WERI-Rb-1 (cell line): ENCODE measurements at regions not wholly inside any gene's neighbourhood (a gene's known extent, or its start where the extent isn't known, plus 50 kb on each side); places are given as distances from the start of the nearest gene placed in this dataset.

Experiments
- DNase-seq: peaks from one replicate; pipeline ENCODE4 v3.0.0-alpha.2; 2020
- H3K27ac ChIP-seq: fragments of 250-450 bp; sonication (Bioruptor Pico); 2 replicates; pipeline ENCODE4 v1.5.1; 2020; ENCODE audit warnings: mild to moderate bottlenecking, moderate library complexity
- H3K27me3 ChIP-seq: fragments of 250-450 bp; sonication (Bioruptor Pico); 2 replicates; pipeline ENCODE4 v1.5.1; 2021; ENCODE audit warnings: mild to moderate bottlenecking, low read depth, moderate library complexity; ENCODE audit not compliant: insufficient read depth, severe bottlenecking
- H3K36me3 ChIP-seq: fragments of 250-450 bp; sonication (Bioruptor Pico); 2 replicates; pipeline ENCODE4 v1.5.1; 2020; ENCODE audit warnings: mild to moderate bottlenecking, moderate library complexity
- H3K4me3 ChIP-seq: 2 replicates; pipeline ENCODE4 v1.5.1; 2011; ENCODE audit warnings: low read depth, mild to moderate bottlenecking, control low read depth, low read length
- H3K9me3 ChIP-seq: fragments of 250-450 bp; sonication (Bioruptor Pico); 2 replicates; pipeline ENCODE4 v1.5.1; 2021; ENCODE audit warnings: mild to moderate bottlenecking, moderate library complexity; ENCODE audit not compliant: severe bottlenecking
- TF ChIP-seq, protein P1 (sequence below): IDR thresholded peaks from 2 replicates; pipeline ENCODE4 v1.5.1; 2011; ENCODE audit warnings: low read depth, mild to moderate bottlenecking, control low read depth, inconsistent platforms, low read length

GRCh38 chr7:48992816-48993215 lies 68.5 kb downstream of the CDC14C start:
- H3K27ac ChIP-seq = no peak overlapping the region
- DNase-seq = no peak
- H3K36me3 ChIP-seq = no peaks in the 10 kb centered on the region
- no peak overlapping the region for H3K4me3 ChIP-seq
- H3K27me3 ChIP-seq = no peaks in the 10 kb centered on the region
- TF ChIP-seq, protein P1, sequence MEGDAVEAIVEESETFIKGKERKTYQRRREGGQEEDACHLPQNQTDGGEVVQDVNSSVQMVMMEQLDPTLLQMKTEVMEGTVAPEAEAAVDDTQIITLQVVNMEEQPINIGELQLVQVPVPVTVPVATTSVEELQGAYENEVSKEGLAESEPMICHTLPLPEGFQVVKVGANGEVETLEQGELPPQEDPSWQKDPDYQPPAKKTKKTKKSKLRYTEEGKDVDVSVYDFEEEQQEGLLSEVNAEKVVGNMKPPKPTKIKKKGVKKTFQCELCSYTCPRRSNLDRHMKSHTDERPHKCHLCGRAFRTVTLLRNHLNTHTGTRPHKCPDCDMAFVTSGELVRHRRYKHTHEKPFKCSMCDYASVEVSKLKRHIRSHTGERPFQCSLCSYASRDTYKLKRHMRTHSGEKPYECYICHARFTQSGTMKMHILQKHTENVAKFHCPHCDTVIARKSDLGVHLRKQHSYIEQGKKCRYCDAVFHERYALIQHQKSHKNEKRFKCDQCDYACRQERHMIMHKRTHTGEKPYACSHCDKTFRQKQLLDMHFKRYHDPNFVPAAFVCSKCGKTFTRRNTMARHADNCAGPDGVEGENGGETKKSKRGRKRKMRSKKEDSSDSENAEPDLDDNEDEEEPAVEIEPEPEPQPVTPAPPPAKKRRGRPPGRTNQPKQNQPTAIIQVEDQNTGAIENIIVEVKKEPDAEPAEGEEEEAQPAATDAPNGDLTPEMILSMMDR = no peak
- no peaks in the 10 kb centered on the region for H3K9me3 ChIP-seq

DNA sequence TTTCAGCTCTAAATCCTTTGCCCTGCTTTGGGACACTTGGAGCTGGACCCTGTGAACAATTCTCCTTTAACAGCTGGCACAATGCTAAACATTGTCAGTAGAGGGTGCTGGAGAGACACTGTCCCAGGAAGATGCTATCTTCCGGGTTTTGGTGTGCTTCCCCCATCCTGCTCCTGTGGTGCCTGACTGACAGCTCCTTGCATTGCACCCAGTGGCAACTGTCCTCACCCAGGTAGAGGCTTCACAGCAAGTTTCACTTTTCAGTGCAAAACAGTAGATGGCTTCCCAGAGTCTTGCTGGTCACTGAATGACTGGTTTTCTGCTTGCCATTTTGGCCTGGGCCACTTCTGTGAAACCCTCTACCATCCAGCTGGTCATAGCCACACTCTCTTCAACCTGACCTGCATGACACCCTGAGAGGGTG lies 77.3 kb downstream of the CDC14C start:
- Histone ChIP-seq H3K27me3 (no peaks in the 10 kb centered on the region), H3K27ac (no peak overlapping the region), H3K4me3 (no peak overlapping the region), H3K36me3 (no peaks in the 10 kb centered on the region), H3K9me3 (no peaks in the 10 kb centered on the region)
- TF ChIP-seq, protein P1 = peak; percentile 86
- DNase-seq = peak; percentile 75

DNA sequence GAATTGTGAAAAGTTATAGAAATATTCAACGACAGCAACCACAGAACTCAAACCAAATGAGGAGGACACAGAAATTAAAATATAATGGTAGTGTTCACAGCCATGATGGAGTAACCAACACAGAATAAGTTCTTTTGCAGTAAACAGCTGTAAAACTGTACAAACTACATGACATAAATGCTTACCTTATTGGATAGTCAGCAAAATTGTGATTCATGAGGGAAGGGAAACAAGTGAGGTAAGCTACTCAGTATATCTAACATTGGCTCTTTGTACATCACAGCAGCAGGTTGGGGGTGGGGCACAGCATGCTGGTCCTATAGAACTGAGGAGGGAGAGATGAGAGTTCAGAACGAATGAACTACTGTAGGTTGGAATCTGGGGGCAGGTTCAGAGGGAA lies 86.4 kb downstream of the CDC14C start:
- Histone ChIP-seq H3K4me3 (no peak overlapping the region), H3K27me3 (no peaks in the 10 kb centered on the region), H3K36me3 (no peaks in the 10 kb centered on the region), H3K27ac (no peak overlapping the region), H3K9me3 (no peaks in the 10 kb centered on the region)
- no peak for DNase-seq
- TF ChIP-seq, protein P1 = no peak

DNA sequence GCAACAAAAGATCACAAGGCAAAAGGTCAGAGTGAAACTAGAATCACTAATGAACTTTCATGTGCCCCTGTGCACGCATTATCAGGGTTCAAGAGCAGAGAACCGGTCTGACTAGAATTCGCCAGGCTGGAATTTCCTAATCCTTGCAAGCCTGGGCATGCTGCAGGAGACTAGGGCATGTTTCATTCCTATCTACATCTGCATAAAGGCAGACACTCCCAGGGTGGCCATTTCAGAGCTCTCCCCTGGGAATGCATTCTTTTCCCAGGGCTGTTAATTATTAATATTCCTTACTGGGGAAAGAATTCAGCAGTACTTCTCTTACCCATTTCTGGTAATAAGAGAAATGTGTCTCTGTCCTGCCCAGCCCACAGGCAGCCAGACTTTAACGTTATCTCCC lies 90.5 kb downstream of the CDC14C start:
- no peaks in the 10 kb centered on the region for H3K36me3 ChIP-seq
- TF ChIP-seq, protein P1 = no peak

DNA sequence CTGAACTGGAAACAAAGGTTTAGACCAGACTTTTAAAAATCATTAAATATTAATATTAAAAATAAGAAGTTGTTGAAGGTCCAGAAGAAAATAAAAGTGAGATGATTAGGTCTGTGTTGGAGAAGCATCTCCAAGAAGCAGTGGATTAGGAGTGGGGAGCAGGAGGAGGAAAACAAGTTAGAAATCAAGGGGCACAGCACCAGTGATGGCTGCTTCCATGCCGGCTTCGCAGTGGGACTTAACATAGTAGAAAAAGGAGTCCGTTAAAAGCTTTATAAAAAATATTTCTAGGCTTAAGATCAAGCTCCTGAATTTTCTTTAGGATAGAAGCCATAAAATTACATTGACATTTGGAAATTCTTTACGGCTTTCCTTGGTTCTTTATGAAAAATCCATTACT lies 95.8 kb downstream of the CDC14C start:
- no peak overlapping the region for H3K4me3 ChIP-seq
- no peak overlapping the region for H3K27ac ChIP-seq
- no peaks in the 10 kb centered on the region for H3K36me3 ChIP-seq
- DNase-seq = no peak
- TF ChIP-seq, protein P1 = no peak
- H3K27me3 ChIP-seq = no peaks in the 10 kb centered on the region
- H3K9me3 ChIP-seq = no peaks in the 10 kb centered on the region

More for the DNA sequence above, 90.5 kb downstream of the CDC14C start:
- DNase-seq = no peak
- Histone ChIP-seq H3K9me3 (no peaks in the 10 kb centered on the region), H3K4me3 (no peak overlapping the region), H3K27me3 (no peaks in the 10 kb centered on the region), H3K27ac (no peak overlapping the region)

DNA sequence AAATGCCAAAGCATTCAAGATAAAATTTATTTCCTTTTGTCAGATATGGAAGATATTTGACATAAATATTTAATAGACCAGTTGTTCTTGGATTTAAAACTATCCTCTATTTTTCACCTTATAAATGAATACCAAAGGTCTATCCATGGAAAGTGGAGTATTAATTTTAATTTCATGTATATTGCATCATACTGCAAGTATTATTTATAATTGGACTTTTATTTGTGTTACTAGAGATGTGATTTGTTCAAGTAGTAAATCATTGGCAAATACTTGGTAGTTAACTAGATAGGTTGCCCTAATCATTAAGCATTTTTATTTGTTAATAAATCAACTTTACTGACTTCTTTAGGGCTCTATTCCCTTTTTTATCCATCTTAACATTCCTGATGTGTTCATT lies 98.1 kb downstream of the CDC14C start:
- Histone ChIP-seq H3K9me3 (no peaks in the 10 kb centered on the region), H3K36me3 (no peaks in the 10 kb centered on the region), H3K27me3 (no peaks in the 10 kb centered on the region), H3K27ac (no peak overlapping the region), H3K4me3 (no peak overlapping the region)
- DNase-seq = no peak
- TF ChIP-seq, protein P1 = no peak
